Neural cell (in vitro differentiated cells): ENCODE measurements at regions not wholly inside any gene's neighbourhood (a gene's known extent, or its start where the extent isn't known, plus 50 kb on each side); places are given as distances from the start of the nearest gene placed in this dataset.

ENCODE experiments used
- H2AFZ ChIP-seq: fragments of 200-600, 300-800 bp; sonication (generic), shearing (Covaris generic); 2 replicates; pipeline ENCODE4 v1.6.0; 2014; ENCODE audit warnings: low read depth, mild to moderate bottlenecking, antibody characterized with exemption, low read length, moderate library complexity
- H3F3A ChIP-seq: fragments of 200-600 bp; shearing (Covaris generic); 2 replicates; pipeline ENCODE4 v1.6.1; 2016; ENCODE audit warnings: mild to moderate bottlenecking, moderate library complexity, mixed read lengths, antibody characterized with exemption, low read length; ENCODE audit not compliant: insufficient read depth, poor library complexity, severe bottlenecking
- H3K27ac ChIP-seq: fragments of 200-600, 300-800 bp; sonication (generic), shearing (Covaris generic); 2 replicates; pipeline ENCODE4 v1.5.1; 2014; ENCODE audit warnings: mild to moderate bottlenecking, low read length, moderate library complexity
- H3K27me3 ChIP-seq: fragments of 300-800, 200-600 bp; sonication (generic), shearing (Covaris generic); 2 replicates; pipeline ENCODE4 v1.6.0; 2014; ENCODE audit warnings: mild to moderate bottlenecking, low read depth, low read length, moderate library complexity; ENCODE audit not compliant: insufficient read depth
- H3K36me3 ChIP-seq: fragments of 300-800, 200-600 bp; sonication (generic), shearing (Covaris generic); 2 replicates; pipeline ENCODE4 v1.5.1; 2014; ENCODE audit warnings: mild to moderate bottlenecking, antibody characterized with exemption, low read length, moderate library complexity; ENCODE audit not compliant: insufficient read depth
- H3K4me2 ChIP-seq: fragments of 300-800, 200-600 bp; sonication (generic), shearing (Covaris generic); 2 replicates; pipeline ENCODE4 v1.6.0; 2014; ENCODE audit warnings: mild to moderate bottlenecking, low read length
- H3K4me3 ChIP-seq: fragments of 300-800, 200-600 bp; sonication (generic), shearing (Covaris generic); 2 replicates; pipeline ENCODE4 v1.5.1; 2014; ENCODE audit warnings: mild to moderate bottlenecking, low read length, moderate library complexity
- H3K79me2 ChIP-seq: fragments of 200-600 bp; shearing (Covaris generic); replicated peaks from 2 replicates; pipeline ENCODE4 v1.6.0; 2014; ENCODE audit warnings: mild to moderate bottlenecking, low read length, moderate library complexity; ENCODE audit not compliant: insufficient read depth
- H3K9ac ChIP-seq: fragments of 300-800, 200-600 bp; sonication (generic), shearing (Covaris generic); 2 replicates; pipeline ENCODE4 v1.6.1; 2016; ENCODE audit warnings: mild to moderate bottlenecking, low read length, mixed read lengths
- H3K9me2 ChIP-seq: fragments of 200-600 bp; shearing (Covaris generic); 2 replicates; pipeline ENCODE4 v1.6.1; 2016; ENCODE audit warnings: mild to moderate bottlenecking, low read length, mixed read lengths; ENCODE audit not compliant: insufficient read depth
- H3K9me3 ChIP-seq: fragments of 200-600, 300-800 bp; sonication (generic), shearing (Covaris generic); 2 replicates; pipeline ENCODE4 v1.6.1; 2016; ENCODE audit warnings: mild to moderate bottlenecking, mixed run types, low read length, moderate library complexity, mixed read lengths
- H4K20me1 ChIP-seq: fragments of 200-600 bp; shearing (Covaris generic); 2 replicates; pipeline ENCODE4 v1.6.1; 2016; ENCODE audit warnings: mild to moderate bottlenecking, mixed run types; ENCODE audit not compliant: insufficient read depth
- CTCF ChIP-seq: fragments of 450-650 bp; IDR thresholded peaks from 2 replicates; pipeline ENCODE4 v1.5.1; 2014; ENCODE audit warnings: antibody characterized with exemption, mild to moderate bottlenecking, moderate library complexity; ENCODE audit not compliant: poor library complexity, severe bottlenecking
- EP300 ChIP-seq: fragments of 450-650 bp; conservative IDR thresholded peaks from 2 replicates; pipeline ENCODE4 v1.6.1; 2014; ENCODE audit warnings: antibody characterized with exemption, mild to moderate bottlenecking, moderate library complexity; ENCODE audit not compliant: poor library complexity, severe bottlenecking
- EZH2 ChIP-seq: fragments of 200-600, 300-800 bp; shearing (Covaris generic), sonication (generic); IDR thresholded peaks from 2 replicates; pipeline ENCODE4 v1.6.1; 2014; ENCODE audit warnings: antibody characterized with exemption, low read length, borderline replicate concordance, mild to moderate bottlenecking; ENCODE audit not compliant: insufficient read depth, poor library complexity, severe bottlenecking
- MXI1 ChIP-seq: fragments of 450-650 bp; conservative IDR thresholded peaks from 2 replicates; pipeline ENCODE4 v1.6.1; 2014; ENCODE audit warnings: antibody characterized with exemption, mild to moderate bottlenecking; ENCODE audit not compliant: poor library complexity, severe bottlenecking
- POLR2AphosphoS5 ChIP-seq: IDR thresholded peaks from 2 replicates; pipeline ENCODE4 v1.6.1; 2012
- RAD21 ChIP-seq: fragments of 450-650 bp; conservative IDR thresholded peaks from 2 replicates; pipeline ENCODE4 v1.6.1; 2014; ENCODE audit warnings: antibody characterized with exemption, mild to moderate bottlenecking, moderate library complexity
- SMC3 ChIP-seq: fragments of 450-650 bp; conservative IDR thresholded peaks from 2 replicates; pipeline ENCODE4 v1.6.1; 2014; ENCODE audit warnings: antibody characterized with exemption, mild to moderate bottlenecking, moderate library complexity; ENCODE audit not compliant: poor library complexity
- TAF1 ChIP-seq: IDR thresholded peaks from 2 replicates; pipeline ENCODE4 v1.6.1; 2012; ENCODE audit warnings: low read depth
- TF ChIP-seq, protein P1 (sequence below): IDR thresholded peaks from 2 replicates; pipeline ENCODE4 v1.6.1; 2012; ENCODE audit warnings: borderline replicate concordance

DNA sequence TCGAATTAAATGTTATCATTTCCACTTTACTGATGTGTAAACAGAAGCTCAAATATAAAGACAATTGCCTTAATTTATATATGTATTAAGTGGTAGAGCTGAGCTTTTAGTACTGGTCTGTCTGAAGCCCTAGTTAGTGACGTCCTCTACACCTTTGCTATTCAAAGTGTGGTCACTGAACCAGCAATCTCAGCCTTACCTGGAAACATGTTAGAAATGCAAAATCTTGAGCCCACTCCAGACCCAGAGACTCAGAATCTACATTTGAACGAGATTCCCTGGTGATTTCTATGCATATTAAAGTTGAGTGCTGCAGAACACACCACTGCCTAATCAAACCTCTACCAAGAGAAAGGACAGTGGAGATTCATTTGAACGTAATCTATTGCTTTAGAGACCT is 88.3 kb upstream of the MPDZ start:
- Histone ChIP-seq H4K20me1 (no peaks in the 10 kb centered on the region), H3K27me3 (no peaks in the 10 kb centered on the region), H3K36me3 (no peaks in the 10 kb centered on the region), H3F3A (no peaks in the 10 kb centered on the region), H3K9me3 (no peaks in the 10 kb centered on the region), H3K4me2 (no peak overlapping the region), H3K79me2 (no peaks in the 10 kb centered on the region), H3K9me2 (no peaks in the 10 kb centered on the region), H3K4me3 (no peak overlapping the region), H3K27ac (no peak overlapping the region), H2AFZ (no peak overlapping the region), H3K9ac (no peak overlapping the region)
- TF ChIP-seq EZH2 (no peak), TAF1 (no peak), POLR2AphosphoS5 (no peak), EP300 (no peak), CTCF (no peak), RAD21 (no peak), SMC3 (no peak), MXI1 (no peak)
- TF ChIP-seq, protein P1, sequence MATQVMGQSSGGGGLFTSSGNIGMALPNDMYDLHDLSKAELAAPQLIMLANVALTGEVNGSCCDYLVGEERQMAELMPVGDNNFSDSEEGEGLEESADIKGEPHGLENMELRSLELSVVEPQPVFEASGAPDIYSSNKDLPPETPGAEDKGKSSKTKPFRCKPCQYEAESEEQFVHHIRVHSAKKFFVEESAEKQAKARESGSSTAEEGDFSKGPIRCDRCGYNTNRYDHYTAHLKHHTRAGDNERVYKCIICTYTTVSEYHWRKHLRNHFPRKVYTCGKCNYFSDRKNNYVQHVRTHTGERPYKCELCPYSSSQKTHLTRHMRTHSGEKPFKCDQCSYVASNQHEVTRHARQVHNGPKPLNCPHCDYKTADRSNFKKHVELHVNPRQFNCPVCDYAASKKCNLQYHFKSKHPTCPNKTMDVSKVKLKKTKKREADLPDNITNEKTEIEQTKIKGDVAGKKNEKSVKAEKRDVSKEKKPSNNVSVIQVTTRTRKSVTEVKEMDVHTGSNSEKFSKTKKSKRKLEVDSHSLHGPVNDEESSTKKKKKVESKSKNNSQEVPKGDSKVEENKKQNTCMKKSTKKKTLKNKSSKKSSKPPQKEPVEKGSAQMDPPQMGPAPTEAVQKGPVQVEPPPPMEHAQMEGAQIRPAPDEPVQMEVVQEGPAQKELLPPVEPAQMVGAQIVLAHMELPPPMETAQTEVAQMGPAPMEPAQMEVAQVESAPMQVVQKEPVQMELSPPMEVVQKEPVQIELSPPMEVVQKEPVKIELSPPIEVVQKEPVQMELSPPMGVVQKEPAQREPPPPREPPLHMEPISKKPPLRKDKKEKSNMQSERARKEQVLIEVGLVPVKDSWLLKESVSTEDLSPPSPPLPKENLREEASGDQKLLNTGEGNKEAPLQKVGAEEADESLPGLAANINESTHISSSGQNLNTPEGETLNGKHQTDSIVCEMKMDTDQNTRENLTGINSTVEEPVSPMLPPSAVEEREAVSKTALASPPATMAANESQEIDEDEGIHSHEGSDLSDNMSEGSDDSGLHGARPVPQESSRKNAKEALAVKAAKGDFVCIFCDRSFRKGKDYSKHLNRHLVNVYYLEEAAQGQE, result no peak

DNA sequence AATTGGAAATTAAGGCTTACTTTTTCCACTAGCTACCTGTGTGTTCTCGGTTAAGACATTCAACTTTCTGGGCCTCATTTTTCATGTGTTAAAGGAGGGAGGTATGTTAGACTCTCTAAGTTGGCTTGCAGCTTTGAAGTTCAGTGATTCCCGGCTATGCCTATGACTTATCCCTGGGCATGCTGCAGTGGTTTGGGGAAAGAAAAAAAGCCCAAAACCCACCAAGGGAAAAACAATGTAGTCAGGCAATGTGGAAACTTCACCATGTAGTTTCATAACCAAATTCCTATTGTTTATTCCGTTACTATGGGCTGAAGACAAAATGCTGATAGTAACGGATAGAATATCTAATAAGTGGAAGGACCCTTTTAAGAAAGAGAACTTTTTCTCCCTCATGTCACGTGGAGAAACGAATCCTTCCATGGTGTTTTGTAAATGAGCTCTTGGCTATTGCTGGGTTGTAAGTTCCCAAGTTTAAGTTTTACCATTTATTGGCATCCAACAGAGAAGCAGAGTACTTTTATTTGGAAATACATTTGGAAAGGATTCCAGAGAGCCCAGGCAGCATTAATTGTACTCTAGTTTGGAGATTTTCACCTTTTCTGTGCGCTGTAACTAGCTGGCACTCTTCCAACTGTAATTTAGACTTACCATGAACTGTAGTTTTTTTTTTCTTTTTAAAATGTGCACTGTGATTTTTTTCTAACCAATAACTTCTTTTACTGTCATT is 84.9 kb upstream of the MPDZ start:
- H3K4me3 ChIP-seq, result no peak overlapping the region
- H3K4me2 ChIP-seq, result no peak overlapping the region
- no peak overlapping the region for H3K9ac ChIP-seq
- no peaks in the 10 kb centered on the region for H4K20me1 ChIP-seq
- no peaks in the 10 kb centered on the region for H3F3A ChIP-seq
- TF ChIP-seq TAF1, result no peak
- TF ChIP-seq EZH2, result no peak
- no peak for TF ChIP-seq MXI1
- TF ChIP-seq, protein P1, result no peak
- TF ChIP-seq SMC3, result no peak
- H3K9me2 ChIP-seq, result no peaks in the 10 kb centered on the region
- no peak overlapping the region for H3K27ac ChIP-seq
- H2AFZ ChIP-seq, result no peak overlapping the region
- no peaks in the 10 kb centered on the region for H3K27me3 ChIP-seq
- H3K36me3 ChIP-seq, result no peaks in the 10 kb centered on the region
- H3K9me3 ChIP-seq, result no peaks in the 10 kb centered on the region
- H3K79me2 ChIP-seq, result no peaks in the 10 kb centered on the region
